22Rv1 (cell line): ENCODE measurements at regions not wholly inside any gene's neighbourhood (a gene's known extent, or its start where the extent isn't known, plus 50 kb on each side); places are given as distances from the start of the nearest gene placed in this dataset.

Source experiments
- ZFX ChIP-seq: fragments of 450-650 bp; IDR thresholded peaks from 2 replicates; pipeline ENCODE4 v1.6.1; 2017; ENCODE audit warnings: antibody characterized with exemption, borderline replicate concordance
- TF ChIP-seq, protein P1 (sequence below): fragments of 450-650 bp; IDR thresholded peaks from 2 replicates; pipeline ENCODE4 v1.5.1; 2017; ENCODE audit warnings: mild to moderate bottlenecking

DNA sequence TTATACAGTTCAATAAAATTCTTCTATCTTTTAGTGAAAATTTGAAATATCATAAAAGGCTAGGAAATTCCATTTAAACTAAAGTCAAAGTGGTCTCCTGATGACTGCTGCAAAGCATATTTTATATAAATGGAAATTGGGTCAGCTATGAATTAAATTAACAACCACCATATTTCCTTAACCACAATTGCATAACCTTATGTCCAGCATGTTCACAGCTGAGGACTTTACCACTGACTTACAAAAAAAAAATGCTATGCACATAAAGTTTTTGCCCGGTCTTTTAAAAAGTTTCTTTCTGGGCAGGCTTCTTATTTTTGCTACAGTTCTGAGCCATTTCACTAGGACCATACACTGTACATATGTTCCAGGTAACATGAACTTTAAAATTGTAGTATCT, 208.6 kb upstream of the RGMB start:
- TF ChIP-seq, protein P1, sequence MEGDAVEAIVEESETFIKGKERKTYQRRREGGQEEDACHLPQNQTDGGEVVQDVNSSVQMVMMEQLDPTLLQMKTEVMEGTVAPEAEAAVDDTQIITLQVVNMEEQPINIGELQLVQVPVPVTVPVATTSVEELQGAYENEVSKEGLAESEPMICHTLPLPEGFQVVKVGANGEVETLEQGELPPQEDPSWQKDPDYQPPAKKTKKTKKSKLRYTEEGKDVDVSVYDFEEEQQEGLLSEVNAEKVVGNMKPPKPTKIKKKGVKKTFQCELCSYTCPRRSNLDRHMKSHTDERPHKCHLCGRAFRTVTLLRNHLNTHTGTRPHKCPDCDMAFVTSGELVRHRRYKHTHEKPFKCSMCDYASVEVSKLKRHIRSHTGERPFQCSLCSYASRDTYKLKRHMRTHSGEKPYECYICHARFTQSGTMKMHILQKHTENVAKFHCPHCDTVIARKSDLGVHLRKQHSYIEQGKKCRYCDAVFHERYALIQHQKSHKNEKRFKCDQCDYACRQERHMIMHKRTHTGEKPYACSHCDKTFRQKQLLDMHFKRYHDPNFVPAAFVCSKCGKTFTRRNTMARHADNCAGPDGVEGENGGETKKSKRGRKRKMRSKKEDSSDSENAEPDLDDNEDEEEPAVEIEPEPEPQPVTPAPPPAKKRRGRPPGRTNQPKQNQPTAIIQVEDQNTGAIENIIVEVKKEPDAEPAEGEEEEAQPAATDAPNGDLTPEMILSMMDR: no peak
- TF ChIP-seq ZFX: no peak
